Skeletal muscle satellite cell (primary cell): ENCODE measurements at regions not wholly inside any gene's neighbourhood (a gene's known extent, or its start where the extent isn't known, plus 50 kb on each side); places are given as distances from the start of the nearest gene placed in this dataset.

Experiments
- H3K27me3 ChIP-seq: 2 replicates; pipeline ENCODE4 v1.7.0; 2013; ENCODE audit warnings: low read length; ENCODE audit not compliant: control insufficient read depth, insufficient read depth
- H3K36me3 ChIP-seq: 2 replicates; pipeline ENCODE4 v1.7.0; 2013; ENCODE audit warnings: mild to moderate bottlenecking, control low read depth, low read length; ENCODE audit not compliant: insufficient read depth
- H3K4me1 ChIP-seq: 2 replicates; pipeline ENCODE4 v1.7.0; 2013; ENCODE audit warnings: low read length; ENCODE audit not compliant: control insufficient read depth, insufficient read depth
- H3K4me2 ChIP-seq: 2 replicates; pipeline ENCODE4 v1.7.0; 2013; ENCODE audit warnings: mild to moderate bottlenecking, low read length
- H3K4me3 ChIP-seq: 2 replicates; pipeline ENCODE4 v1.7.0; 2013; ENCODE audit warnings: low read length
- H3K9ac ChIP-seq: 2 replicates; pipeline ENCODE4 v1.7.0; 2013; ENCODE audit warnings: mild to moderate bottlenecking, low read depth, low read length, moderate library complexity
- H3K9me3 ChIP-seq: replicated peaks from 2 replicates; pipeline ENCODE4 v1.7.0; 2013; ENCODE audit warnings: mild to moderate bottlenecking, control low read depth, low read length

GRCh38 chr20:6430381-6430780, 307.6 kb upstream of the FERMT1 start:
- Histone ChIP-seq H3K36me3 (no peaks in the 10 kb centered on the region), H3K4me3 (no peak overlapping the region), H3K4me2 (no peak overlapping the region), H3K9ac (no peak overlapping the region), H3K9me3 (no peaks in the 10 kb centered on the region), H3K4me1 (no peaks in the 10 kb centered on the region), H3K27me3 (no peaks in the 10 kb centered on the region)

- Histone ChIP-seq H3K27me3 (no peaks in the 10 kb centered on the region), H3K4me2 (no peak overlapping the region), H3K36me3 (no peaks in the 10 kb centered on the region), H3K9ac (no peak overlapping the region), H3K4me3 (no peak overlapping the region), H3K9me3 (no peaks in the 10 kb centered on the region), H3K4me1 (no peaks in the 10 kb centered on the region)
Measured at GRCh38 chr20:6426287-6426891, 303.6 kb upstream of the FERMT1 start.

- H3K36me3 ChIP-seq = no peaks in the 10 kb centered on the region
- no peak overlapping the region for H3K4me3 ChIP-seq
- H3K9me3 ChIP-seq = no peaks in the 10 kb centered on the region
- H3K4me2 ChIP-seq = no peak overlapping the region
- H3K9ac ChIP-seq = no peak overlapping the region
- no peaks in the 10 kb centered on the region for H3K4me1 ChIP-seq
- H3K27me3 ChIP-seq = no peaks in the 10 kb centered on the region
Measured at GRCh38 chr20:6421321-6422248, 298.8 kb upstream of the FERMT1 start.

- no peak overlapping the region for H3K9ac ChIP-seq
- no peaks in the 10 kb centered on the region for H3K27me3 ChIP-seq
- no peaks in the 10 kb centered on the region for H3K36me3 ChIP-seq
- H3K4me2 ChIP-seq = no peak overlapping the region
- no peak overlapping the region for H3K4me3 ChIP-seq
- H3K4me1 ChIP-seq = no peaks in the 10 kb centered on the region
- no peaks in the 10 kb centered on the region for H3K9me3 ChIP-seq
Measured at GRCh38 chr20:6420336-6420735, 297.5 kb upstream of the FERMT1 start.

- Histone ChIP-seq H3K4me3 (no peak overlapping the region), H3K9ac (no peak overlapping the region), H3K36me3 (no peaks in the 10 kb centered on the region), H3K4me1 (no peaks in the 10 kb centered on the region), H3K9me3 (no peaks in the 10 kb centered on the region), H3K27me3 (no peaks in the 10 kb centered on the region), H3K4me2 (no peak overlapping the region)
Measured at GRCh38 chr20:6418732-6419131, 295.9 kb upstream of the FERMT1 start.

GRCh38 chr20:6416371-6416770, 293.5 kb upstream of the FERMT1 start:
- Histone ChIP-seq H3K4me3 (no peak overlapping the region), H3K9me3 (no peaks in the 10 kb centered on the region), H3K4me1 (no peaks in the 10 kb centered on the region), H3K4me2 (no peak overlapping the region), H3K36me3 (no peaks in the 10 kb centered on the region), H3K9ac (no peak overlapping the region), H3K27me3 (no peaks in the 10 kb centered on the region)

- Histone ChIP-seq H3K36me3 (no peaks in the 10 kb centered on the region), H3K27me3 (no peaks in the 10 kb centered on the region), H3K4me1 (no peaks in the 10 kb centered on the region), H3K4me2 (no peak overlapping the region), H3K9ac (no peak overlapping the region), H3K4me3 (no peak overlapping the region), H3K9me3 (no peaks in the 10 kb centered on the region)
Measured at GRCh38 chr20:6411651-6412050, 288.8 kb upstream of the FERMT1 start.

GRCh38 chr20:6410721-6411120, 287.9 kb upstream of the FERMT1 start:
- H3K36me3 ChIP-seq = no peaks in the 10 kb centered on the region
- H3K9ac ChIP-seq = no peak overlapping the region
- H3K4me3 ChIP-seq = no peak overlapping the region
- H3K9me3 ChIP-seq = no peaks in the 10 kb centered on the region
- no peaks in the 10 kb centered on the region for H3K27me3 ChIP-seq
- no peak overlapping the region for H3K4me2 ChIP-seq
- H3K4me1 ChIP-seq = no peaks in the 10 kb centered on the region

- H3K4me1 ChIP-seq = no peaks in the 10 kb centered on the region
- H3K4me3 ChIP-seq = no peak overlapping the region
- H3K36me3 ChIP-seq = no peaks in the 10 kb centered on the region
- peaks cover 3% of the 10 kb centered on the region for H3K27me3 ChIP-seq
- H3K9ac ChIP-seq = no peak overlapping the region
- no peak overlapping the region for H3K4me2 ChIP-seq
- no peaks in the 10 kb centered on the region for H3K9me3 ChIP-seq
Measured at GRCh38 chr20:6407163-6407562, 284.3 kb upstream of the FERMT1 start.

- Histone ChIP-seq H3K9me3 (no peaks in the 10 kb centered on the region), H3K4me1 (no peaks in the 10 kb centered on the region), H3K27me3 (peaks cover 3% of the 10 kb centered on the region), H3K36me3 (no peaks in the 10 kb centered on the region), H3K4me3 (no peak overlapping the region), H3K4me2 (no peak overlapping the region), H3K9ac (no peak overlapping the region)
Measured at GRCh38 chr20:6401893-6402557, 279.2 kb upstream of the FERMT1 start.

GRCh38 chr20:6397115-6397514, 274.3 kb upstream of the FERMT1 start:
- Histone ChIP-seq H3K9me3 (no peaks in the 10 kb centered on the region), H3K4me3 (no peak overlapping the region), H3K4me1 (no peaks in the 10 kb centered on the region), H3K9ac (no peak overlapping the region), H3K27me3 (no peaks in the 10 kb centered on the region), H3K36me3 (no peaks in the 10 kb centered on the region), H3K4me2 (no peak overlapping the region)
